GM12801 (cell line): ENCODE measurements at regions not wholly inside any gene's neighbourhood (a gene's known extent, or its start where the extent isn't known, plus 50 kb on each side); places are given as distances from the start of the nearest gene placed in this dataset.

Experiments used
- TF ChIP-seq, protein P1 (sequence below): IDR thresholded peaks from one replicate; pipeline ENCODE4 v1.5.1; 2011; ENCODE audit warnings: control low read depth; ENCODE audit not compliant: insufficient read length; ENCODE audit errors: extremely low read depth

DNA sequence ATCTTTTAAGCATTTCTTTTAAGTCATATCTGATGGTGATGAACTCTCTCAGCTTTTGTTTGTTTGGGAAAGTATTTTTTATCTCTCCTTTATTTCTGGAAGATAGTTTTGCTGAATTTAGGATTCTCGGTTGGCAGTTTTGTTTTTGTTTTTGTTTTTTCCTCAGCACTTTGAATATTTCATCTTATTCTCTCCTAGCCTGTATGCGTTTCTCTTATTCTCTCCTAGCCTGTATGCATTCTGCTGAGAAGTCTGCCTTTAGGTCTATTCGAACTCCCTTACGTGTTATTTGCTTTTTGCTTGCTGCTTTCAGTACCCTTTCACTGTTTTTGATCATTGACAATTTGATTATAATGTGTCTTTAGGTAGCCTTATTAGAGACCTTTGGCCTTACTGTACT, 787.8 kb upstream of the FAM174A start:
- TF ChIP-seq, protein P1, sequence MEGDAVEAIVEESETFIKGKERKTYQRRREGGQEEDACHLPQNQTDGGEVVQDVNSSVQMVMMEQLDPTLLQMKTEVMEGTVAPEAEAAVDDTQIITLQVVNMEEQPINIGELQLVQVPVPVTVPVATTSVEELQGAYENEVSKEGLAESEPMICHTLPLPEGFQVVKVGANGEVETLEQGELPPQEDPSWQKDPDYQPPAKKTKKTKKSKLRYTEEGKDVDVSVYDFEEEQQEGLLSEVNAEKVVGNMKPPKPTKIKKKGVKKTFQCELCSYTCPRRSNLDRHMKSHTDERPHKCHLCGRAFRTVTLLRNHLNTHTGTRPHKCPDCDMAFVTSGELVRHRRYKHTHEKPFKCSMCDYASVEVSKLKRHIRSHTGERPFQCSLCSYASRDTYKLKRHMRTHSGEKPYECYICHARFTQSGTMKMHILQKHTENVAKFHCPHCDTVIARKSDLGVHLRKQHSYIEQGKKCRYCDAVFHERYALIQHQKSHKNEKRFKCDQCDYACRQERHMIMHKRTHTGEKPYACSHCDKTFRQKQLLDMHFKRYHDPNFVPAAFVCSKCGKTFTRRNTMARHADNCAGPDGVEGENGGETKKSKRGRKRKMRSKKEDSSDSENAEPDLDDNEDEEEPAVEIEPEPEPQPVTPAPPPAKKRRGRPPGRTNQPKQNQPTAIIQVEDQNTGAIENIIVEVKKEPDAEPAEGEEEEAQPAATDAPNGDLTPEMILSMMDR, result no peak

DNA sequence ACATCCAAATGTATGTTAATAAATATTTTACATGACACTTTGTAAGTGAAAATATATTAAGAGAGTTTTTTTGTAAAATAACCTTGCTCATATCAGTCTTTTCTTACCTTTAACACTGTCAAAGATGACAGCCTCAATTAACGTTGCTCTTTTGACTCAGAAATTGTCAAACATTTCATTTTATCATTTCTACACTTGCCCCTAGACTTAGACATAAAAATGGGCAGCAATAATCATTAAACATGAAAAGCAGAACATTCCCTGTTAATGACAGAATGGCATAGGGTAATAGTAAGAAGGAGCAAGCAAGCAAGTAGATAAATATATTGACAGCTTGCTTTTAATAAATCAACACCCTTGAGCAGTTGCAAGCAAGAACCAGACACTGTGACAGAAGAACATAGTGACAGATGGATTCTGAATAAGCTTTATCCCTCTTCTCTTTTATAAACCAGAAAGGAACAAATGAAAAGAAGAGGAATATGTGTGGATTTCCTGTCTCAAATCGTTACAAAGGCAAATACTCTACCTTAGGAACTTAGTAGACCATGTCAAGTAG, 796.0 kb upstream of the CHD1 start:
- TF ChIP-seq, protein P1, result no peak

DNA sequence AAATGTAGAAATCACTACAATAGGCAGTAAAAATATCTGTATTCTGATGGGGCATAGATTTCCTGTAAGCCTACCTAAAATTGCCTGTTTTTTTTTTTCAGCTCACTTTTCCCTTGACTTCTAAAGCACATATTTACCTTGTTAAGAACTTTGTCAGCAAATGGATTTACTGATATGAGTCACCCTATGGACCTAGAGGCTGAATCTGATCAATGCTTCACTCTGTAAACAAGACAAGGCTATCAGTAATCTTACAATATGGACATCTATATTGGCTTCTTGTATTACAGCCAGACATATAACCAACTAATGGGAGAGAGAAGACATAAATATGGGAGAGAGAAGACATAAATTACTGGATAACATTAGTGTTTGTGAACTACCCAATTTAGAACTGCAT, 792.7 kb upstream of the CHD1 start:
- TF ChIP-seq, protein P1, result no peak

DNA sequence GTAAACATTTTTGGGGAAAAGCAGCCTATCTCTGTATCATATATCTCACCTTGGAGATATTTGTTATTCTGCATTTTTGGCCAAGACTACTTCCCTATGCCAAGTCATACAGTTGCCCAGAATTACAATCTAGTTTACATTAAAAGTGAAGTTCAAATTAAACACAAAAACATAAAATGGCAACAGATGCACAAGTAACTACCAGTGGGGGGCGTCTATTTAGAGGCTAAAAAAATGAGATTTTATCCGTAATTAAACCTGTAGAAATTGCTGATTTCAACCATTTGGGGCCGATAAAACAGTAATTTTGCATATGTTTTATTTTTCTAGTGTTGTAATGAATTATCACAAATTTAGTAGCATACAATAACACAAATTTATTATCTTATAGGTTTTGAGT, 787.1 kb upstream of the CHD1 start:
- TF ChIP-seq, protein P1, result no peak

GRCh38 chr5:99706160-99706559, 777.4 kb upstream of the CHD1 start:
- TF ChIP-seq, protein P1, result no peak

DNA sequence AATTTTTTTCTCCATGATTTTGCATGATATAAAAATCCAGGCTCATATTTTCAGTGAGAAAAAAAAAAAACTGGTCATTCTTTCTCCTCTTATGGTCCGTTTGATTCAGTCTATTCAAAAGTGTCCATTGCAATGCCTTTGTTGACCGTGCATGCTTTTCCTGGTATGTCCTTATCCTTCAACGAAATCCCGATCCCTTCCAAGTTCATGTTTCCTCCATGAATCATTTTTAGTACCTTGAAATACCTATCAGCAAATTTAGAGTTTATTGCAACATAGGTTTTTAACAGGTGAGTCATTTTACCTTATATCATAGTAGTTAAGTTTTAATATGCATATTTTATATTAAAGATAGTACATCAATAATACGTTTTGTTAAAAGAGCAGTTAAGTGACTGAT, 773.8 kb upstream of the CHD1 start:
- TF ChIP-seq, protein P1, result no peak

- TF ChIP-seq, protein P1, result no peak
Measured at GRCh38 chr5:99694884-99695283, 766.1 kb upstream of the CHD1 start.
